NT2/D1 (cell line): ENCODE measurements at regions not wholly inside any gene's neighbourhood (a gene's known extent, or its start where the extent isn't known, plus 50 kb on each side); places are given as distances from the start of the nearest gene placed in this dataset.

Experiments used
- SUZ12 ChIP-seq: IDR thresholded peaks from 2 replicates; pipeline ENCODE4 v1.6.1; 2011; ENCODE audit not compliant: insufficient read length, insufficient read depth; ENCODE audit errors: extremely low read depth
- YY1 ChIP-seq: IDR thresholded peaks from 2 replicates; pipeline ENCODE4 v1.6.1; 2011; ENCODE audit not compliant: insufficient read length, insufficient read depth
- ZNF274 ChIP-seq: IDR thresholded peaks from 2 replicates; pipeline ENCODE4 v1.6.1; 2011; ENCODE audit warnings: mild to moderate bottlenecking, low read depth, low read length

DNA sequence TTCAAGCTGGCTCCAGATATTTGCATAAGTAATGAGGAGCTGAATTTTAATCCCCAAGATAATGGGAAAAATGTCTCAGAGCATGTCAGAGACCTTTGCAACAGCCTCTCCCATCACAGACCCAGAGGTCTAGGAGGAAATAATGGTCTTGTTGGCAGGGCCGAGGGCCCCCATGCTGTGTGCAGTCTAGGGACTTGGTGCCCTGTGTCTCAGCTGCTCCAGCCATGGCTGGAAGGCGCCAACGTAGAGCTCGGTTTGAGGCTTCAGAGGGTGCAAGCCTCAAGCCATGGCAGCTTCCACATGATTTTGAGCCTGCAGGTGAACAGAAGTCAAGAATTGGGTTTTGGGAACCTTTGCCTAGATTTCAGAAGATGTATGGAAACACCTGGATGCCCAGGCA is 134.7 kb downstream of the LYPLAL1 start:
- TF ChIP-seq YY1 (no peak), ZNF274 (no peak), SUZ12 (no peak)
